DMS153 treated with DMSO at 0.1 percent for 48 hours (cell line): ENCODE measurements at regions not wholly inside any gene's neighbourhood (a gene's known extent, or its start where the extent isn't known, plus 50 kb on each side); places are given as distances from the start of the nearest gene placed in this dataset.
"Not testable (repeated sequence)": the region's sequence is repeated elsewhere in the genome, so short reads cannot be mapped to it uniquely, and the experiment has no call there.

Experiments used
- DNase-seq: peaks from one replicate; lab custom pipeline; 2025; ENCODE audit not compliant: unreplicated experiment; lab: John Stamatoyannopoulos, UW

- DNase-seq: no peak
These were observed 448.2 kb upstream of the CCDC54 start for GRCh38 chr3:106929081-106929480.

GRCh38 chr3:106930086-106930485 is 447.2 kb upstream of the CCDC54 start:
- DNase-seq: no peak

GRCh38 chr3:106931904-106932303 is 445.3 kb upstream of the CCDC54 start:
- no peak for DNase-seq

GRCh38 chr3:106936337-106936736 is 440.9 kb upstream of the CCDC54 start:
- no peak for DNase-seq

- no peak for DNase-seq
These were observed 435.2 kb upstream of the CCDC54 start for GRCh38 chr3:106942051-106942450.

GRCh38 chr3:106943071-106943470 is 434.2 kb upstream of the CCDC54 start:
- no peak for DNase-seq

GRCh38 chr3:106945435-106945834 is 431.8 kb upstream of the CCDC54 start:
- peak; percentile 2 for DNase-seq

- DNase-seq: no peak
These were observed 430.4 kb upstream of the CCDC54 start for GRCh38 chr3:106946866-106947265.

- DNase-seq: no peak
These were observed 420.2 kb upstream of the CCDC54 start for GRCh38 chr3:106957029-106957428.

- no peak for DNase-seq
These were observed 414.2 kb upstream of the CCDC54 start for GRCh38 chr3:106962993-106963392.

GRCh38 chr3:106963442-106963841 is 413.8 kb upstream of the CCDC54 start:
- DNase-seq: no peak

- no peak for DNase-seq
These were observed 411.9 kb upstream of the CCDC54 start for GRCh38 chr3:106965307-106965706.

GRCh38 chr3:106969596-106969995 is 407.6 kb upstream of the CCDC54 start:
- DNase-seq: no peak

- DNase-seq: no peak
These were observed 395.8 kb upstream of the CCDC54 start for GRCh38 chr3:106981392-106981791.

- DNase-seq: no peak
These were observed 391.5 kb upstream of the CCDC54 start for GRCh38 chr3:106985721-106986120.

GRCh38 chr3:106998841-106999682 is 378.2 kb upstream of the CCDC54 start:
- not testable (repeated sequence) for DNase-seq

GRCh38 chr3:107001635-107002034 is 375.6 kb upstream of the CCDC54 start:
- DNase-seq: no peak

GRCh38 chr3:107005352-107005751 is 371.9 kb upstream of the CCDC54 start:
- DNase-seq: not testable (repeated sequence)

GRCh38 chr3:107008213-107008612 is 369.0 kb upstream of the CCDC54 start:
- DNase-seq: no peak

GRCh38 chr3:107013641-107014040 is 363.6 kb upstream of the CCDC54 start:
- no peak for DNase-seq

GRCh38 chr3:107024551-107025026 is 352.6 kb upstream of the CCDC54 start:
- DNase-seq: no peak

GRCh38 chr3:107025961-107026360 is 351.3 kb upstream of the CCDC54 start:
- DNase-seq: no peak

GRCh38 chr3:107028086-107028485 is 349.2 kb upstream of the CCDC54 start:
- DNase-seq: no peak
